ENCODE measurements at regions not wholly inside any gene's neighbourhood (a gene's known extent, or its start where the extent isn't known, plus 50 kb on each side); places are given as distances from the start of the nearest gene placed in this dataset.

DNA sequence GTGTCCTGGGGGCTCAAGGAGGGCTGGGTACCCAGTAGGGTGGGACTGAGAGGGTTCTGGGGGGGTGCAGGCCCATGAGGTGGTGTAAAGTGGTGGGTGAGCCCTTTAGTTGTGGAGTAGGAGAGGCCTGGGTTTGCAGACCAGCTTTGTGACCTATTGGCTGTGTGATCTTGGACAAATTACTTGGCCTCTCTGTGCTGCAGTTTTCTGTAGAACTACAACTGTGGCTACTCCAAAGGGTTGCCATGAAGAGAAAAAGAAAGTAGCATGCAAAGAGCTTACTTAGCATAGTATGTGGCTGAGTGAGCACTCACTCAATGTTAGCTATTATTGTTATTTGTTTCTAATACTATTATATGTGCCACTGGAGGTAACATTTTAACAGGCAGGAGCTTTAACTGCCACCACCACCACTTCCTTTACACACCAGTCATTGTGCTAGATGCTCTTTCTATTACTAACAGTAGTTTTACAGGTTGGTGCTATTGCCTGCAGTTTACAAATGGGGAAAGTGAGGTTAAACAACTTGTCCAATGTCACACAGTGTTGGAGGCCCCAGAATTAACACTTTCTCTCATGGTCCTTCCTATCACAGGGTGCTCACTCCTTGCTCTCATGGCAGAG is 286.8 kb downstream of the DHX35 start:
- no peaks in the 10 kb centered on the region for H3K36me3 ChIP-seq (ENCODE audit: control insufficient read depth in 2 of 2, extremely low read depth in 1 of 2, insufficient read depth in 2 of 2, low read length in 2 of 2)
- TF ChIP-seq, protein P1, sequence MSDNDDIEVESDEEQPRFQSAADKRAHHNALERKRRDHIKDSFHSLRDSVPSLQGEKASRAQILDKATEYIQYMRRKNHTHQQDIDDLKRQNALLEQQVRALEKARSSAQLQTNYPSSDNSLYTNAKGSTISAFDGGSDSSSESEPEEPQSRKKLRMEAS (IDR thresholded peaks at IDR 0.05; ENCODE audit: insufficient read depth, insufficient read length), result no peak
- no peak for TF ChIP-seq FOS (IDR thresholded peaks at IDR 0.05; ENCODE audit: borderline replicate concordance, insufficient read depth, low read length)
- TF ChIP-seq EZH2 (IDR thresholded peaks at IDR 0.05; ENCODE audit: borderline replicate concordance, low read depth, low read length, severe bottlenecking), result no peak
- TF ChIP-seq MYC (IDR thresholded peaks at IDR 0.05; ENCODE audit: low read depth, low read length), result no peak
- no peak for TF ChIP-seq GATA2 (IDR thresholded peaks at IDR 0.05; ENCODE audit: insufficient read depth, insufficient read length, low read depth, low read length)
- TF ChIP-seq POLR2A (IDR thresholded peaks at IDR 0.05; ENCODE audit: low read depth, low read length), result no peak
- TF ChIP-seq, protein P2, sequence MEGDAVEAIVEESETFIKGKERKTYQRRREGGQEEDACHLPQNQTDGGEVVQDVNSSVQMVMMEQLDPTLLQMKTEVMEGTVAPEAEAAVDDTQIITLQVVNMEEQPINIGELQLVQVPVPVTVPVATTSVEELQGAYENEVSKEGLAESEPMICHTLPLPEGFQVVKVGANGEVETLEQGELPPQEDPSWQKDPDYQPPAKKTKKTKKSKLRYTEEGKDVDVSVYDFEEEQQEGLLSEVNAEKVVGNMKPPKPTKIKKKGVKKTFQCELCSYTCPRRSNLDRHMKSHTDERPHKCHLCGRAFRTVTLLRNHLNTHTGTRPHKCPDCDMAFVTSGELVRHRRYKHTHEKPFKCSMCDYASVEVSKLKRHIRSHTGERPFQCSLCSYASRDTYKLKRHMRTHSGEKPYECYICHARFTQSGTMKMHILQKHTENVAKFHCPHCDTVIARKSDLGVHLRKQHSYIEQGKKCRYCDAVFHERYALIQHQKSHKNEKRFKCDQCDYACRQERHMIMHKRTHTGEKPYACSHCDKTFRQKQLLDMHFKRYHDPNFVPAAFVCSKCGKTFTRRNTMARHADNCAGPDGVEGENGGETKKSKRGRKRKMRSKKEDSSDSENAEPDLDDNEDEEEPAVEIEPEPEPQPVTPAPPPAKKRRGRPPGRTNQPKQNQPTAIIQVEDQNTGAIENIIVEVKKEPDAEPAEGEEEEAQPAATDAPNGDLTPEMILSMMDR (IDR thresholded peaks at IDR 0.05; ENCODE audit: extremely low read depth in 1 of 2, insufficient read depth in 1 of 2, low read depth in 1 of 2, low read length in 2 of 2), result no peak
- no peak for TF ChIP-seq JUN (IDR thresholded peaks at IDR 0.05; ENCODE audit: borderline replicate concordance, insufficient read depth, insufficient read length, low read depth)
- TF ChIP-seq POLR2AphosphoS5 (IDR thresholded peaks at IDR 0.05; ENCODE audit: insufficient read depth, low read depth, low read length), result no peak
- H4K20me1 ChIP-seq (replicated peaks; ENCODE audit: control insufficient read depth, extremely low read depth, insufficient read depth, low read length), result no peaks in the 10 kb centered on the region
- no peaks in the 10 kb centered on the region for H3K9me1 ChIP-seq (replicated peaks; ENCODE audit: control insufficient read depth, extremely low read depth, insufficient read depth, low read length)
- H3K27me3 ChIP-seq (ENCODE audit: control insufficient read depth in 2 of 2, insufficient read depth in 2 of 2, low read length in 2 of 2), result no peaks in the 10 kb centered on the region
- no peaks in the 10 kb centered on the region for H3K9me3 ChIP-seq (replicated peaks; ENCODE audit: control insufficient read depth, insufficient read depth, low read length)
- H3K9ac ChIP-seq (replicated peaks; ENCODE audit: extremely low read depth, insufficient read depth, low read length), result no peak overlapping the region
- no TSS peak for BruUV-seq (replicated peaks)
- ChIA-PET POLR2A (no interaction called here), CTCF (interaction anchor here (2.1 kb wide), 1 partner anchor 16 kb away, joined by 8 read pairs; no protein-coding TSS in a partner anchor)
- H3K4me3 ChIP-seq (replicated peaks in 1 of 3; ENCODE audit: insufficient read depth in 1 of 3, low read depth in 1 of 3, low read length in 3 of 3), result no peak overlapping the region
- H2AFZ ChIP-seq (ENCODE audit: low read depth, low read length), result no peak overlapping the region
- DNase-seq (ENCODE audit: low read depth, low spot score) (no peak), FAIRE-seq (no peak)
- no peaks in the 10 kb centered on the region for H3K4me1 ChIP-seq (ENCODE audit: control insufficient read depth, extremely low read depth, insufficient read depth, low read length)
- H3K79me2 ChIP-seq (ENCODE audit: control insufficient read depth, insufficient read depth, low read length), result no peaks in the 10 kb centered on the region
- no peak overlapping the region for H3K27ac ChIP-seq (ENCODE audit: insufficient read depth, low read depth, low read length)
- intact Hi-C loops (cut with micrococcal nuclease) (no loop called here), dilution Hi-C loops (cut with MboI; ENCODE audit: extremely low pct_ligation_motif_present, low sequenced_read_pairs) (no loop called here)
- H3K4me2 ChIP-seq (ENCODE audit: insufficient read depth, low read length), result no peak overlapping the region
